ENCODE measurements at regions not wholly inside any gene's neighbourhood (a gene's known extent, or its start where the extent isn't known, plus 50 kb on each side); places are given as distances from the start of the nearest gene placed in this dataset.

DNA sequence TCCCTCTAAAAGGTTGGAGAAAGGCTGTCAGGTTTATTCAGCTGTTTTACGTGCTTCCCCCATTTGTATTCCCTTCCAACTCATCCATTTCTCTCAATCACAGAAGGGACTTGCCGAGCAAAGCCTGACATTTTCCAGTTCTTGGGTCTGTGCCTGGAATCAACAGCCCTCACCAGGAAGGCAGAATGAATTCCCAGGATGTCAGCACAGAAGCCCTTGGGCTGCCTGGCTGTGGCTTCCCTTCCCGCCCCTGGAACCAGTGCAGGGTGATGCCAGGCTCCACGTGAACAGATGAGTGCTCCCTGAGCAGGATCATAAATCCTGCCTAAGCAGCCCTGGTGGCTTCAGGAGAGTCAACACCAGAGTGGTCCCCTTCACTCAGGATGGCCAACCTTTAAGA, 86.1 kb upstream of the CD83 start:
- DNase-seq = peak; percentile 46

- peak; percentile 97 for DNase-seq
Observed at GRCh38 chr6:14035071-14035847, 82.3 kb upstream of the CD83 start.

DNA sequence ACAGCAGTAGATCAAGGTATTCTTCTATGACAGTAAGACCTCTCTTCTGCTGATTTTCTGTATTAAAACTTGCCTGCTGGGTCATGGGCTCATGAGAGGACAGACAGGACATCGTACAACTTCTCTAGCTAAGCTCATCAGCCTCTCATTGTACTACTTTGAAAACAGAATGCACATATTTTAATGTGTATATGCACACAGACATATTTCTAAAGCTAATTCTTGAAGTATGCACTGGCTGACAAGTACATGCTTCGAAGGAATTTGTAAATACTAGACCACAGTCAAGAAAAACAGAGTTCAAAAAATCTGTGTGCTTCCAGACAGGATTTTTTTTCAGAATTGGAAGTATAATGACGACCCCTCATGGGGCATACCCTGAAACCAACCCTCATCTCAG, 81.7 kb upstream of the CD83 start:
- peak; percentile 60 for DNase-seq

GRCh38 chr6:14036911-14037310, 80.7 kb upstream of the CD83 start:
- DNase-seq = no peak

DNA sequence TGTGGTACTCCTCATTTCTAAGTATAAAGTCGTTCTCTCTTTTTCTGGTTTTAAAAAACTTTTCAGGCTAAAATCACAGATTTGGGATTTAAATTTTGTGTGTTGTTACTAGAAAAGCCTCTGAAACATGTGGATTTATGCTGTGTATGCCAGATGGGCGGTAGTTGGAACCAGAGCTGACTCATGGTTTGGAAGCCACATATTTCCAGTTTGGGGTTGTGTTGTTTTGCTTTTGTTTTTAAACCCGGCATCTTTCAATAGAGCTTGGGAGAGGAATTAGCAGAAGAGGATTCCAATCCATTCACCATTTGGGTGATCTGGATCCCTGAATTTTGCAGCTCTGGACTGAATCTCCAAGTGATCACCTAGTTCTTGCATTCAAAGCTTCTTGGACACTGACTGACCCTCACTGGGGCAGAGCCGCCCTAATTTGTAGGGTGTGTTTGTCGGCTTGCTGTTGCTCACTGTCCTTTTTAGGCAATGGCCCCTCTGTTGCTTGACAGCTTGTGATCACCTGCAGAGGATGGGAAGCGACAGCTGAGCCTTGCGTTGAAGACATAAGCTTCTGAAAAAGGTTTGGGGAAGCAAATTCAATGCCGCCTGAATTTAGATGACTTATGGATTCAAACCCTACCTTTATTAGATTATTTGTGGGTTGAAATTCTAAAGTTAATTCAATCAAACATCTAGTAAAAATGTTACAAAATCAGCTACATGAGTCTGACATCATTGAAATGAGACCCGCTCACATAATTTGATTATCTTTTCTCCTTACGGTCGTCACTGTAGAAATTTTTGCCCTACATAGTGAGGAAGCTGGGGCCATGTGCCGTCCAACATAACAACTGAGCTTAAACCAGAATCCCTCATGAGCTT, 79.9 kb upstream of the CD83 start:
- DNase-seq = peak; percentile 84

DNA sequence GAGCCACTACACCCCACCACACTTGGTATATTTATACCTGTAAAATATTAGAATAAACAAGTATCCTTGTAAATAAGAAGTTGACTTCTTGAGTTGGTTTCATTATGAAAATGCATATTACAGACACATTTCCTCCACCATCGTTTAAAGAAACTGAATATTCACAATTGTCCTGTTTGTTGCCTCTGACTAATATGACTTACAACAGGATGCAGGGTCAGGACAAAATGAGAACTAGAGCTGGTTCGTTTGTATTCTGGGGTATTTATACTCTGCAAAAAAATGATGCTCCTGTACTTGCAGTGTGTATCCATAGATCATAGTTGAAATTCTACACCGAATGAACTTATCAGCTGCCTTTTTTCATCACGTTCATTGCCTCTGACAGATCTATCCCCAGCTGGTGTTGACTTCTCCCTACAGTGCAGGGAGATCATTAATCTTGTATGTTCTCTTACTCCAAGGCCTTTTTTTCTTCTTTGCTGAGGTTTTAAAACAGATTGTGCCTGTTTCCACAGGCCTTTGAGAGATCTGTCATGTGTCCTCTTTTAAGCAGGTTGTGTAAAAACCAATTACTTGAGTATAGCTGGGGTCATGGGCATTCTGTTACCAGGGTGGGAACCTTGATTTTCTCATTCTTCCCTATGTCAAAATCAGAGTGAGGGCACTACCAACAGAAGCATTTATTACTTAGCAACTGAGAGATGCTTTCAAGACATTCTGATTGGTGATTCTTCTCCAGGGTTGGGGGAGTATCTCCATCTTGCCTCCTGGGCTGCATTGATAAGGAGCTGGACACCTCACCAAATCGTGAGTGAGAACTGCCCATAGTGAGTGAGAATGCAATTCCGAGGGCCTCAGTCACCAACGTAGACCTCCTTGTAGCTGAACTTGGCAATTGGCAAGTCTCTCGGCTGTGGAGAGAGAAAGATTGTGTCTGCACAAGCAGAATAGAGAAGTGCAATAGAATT, 78.8 kb upstream of the CD83 start:
- no peak for DNase-seq

- DNase-seq = no peak
Observed at GRCh38 chr6:14040042-14040441, 77.5 kb upstream of the CD83 start.

DNA sequence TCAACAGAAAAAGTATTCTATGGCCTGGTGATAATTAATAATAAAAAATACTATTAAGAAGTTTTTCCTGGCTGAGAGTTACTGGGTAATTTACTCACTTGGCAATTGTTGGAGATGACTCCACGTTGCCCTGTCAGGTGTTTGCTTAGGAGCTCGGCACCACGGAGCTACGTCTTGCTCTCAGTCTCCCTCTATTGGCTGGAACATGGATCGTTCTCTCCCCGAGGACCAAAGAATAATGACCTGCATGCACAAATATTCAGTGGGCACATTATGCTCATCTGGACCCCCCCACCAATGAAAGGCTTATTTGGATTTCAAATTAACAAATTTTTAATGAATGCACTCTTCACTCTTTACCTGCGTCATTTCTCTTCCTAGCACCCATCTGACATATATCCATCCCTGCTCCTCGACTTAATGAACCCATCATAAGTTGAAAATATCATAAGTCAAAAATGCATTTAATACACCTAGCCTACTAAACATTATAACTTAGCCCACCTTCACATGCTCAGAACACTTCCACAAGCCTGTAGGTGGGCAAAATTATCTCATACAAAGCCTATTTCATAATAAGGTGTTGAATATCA, 71.0 kb upstream of the CD83 start:
- peak; percentile 49 for DNase-seq

DNA sequence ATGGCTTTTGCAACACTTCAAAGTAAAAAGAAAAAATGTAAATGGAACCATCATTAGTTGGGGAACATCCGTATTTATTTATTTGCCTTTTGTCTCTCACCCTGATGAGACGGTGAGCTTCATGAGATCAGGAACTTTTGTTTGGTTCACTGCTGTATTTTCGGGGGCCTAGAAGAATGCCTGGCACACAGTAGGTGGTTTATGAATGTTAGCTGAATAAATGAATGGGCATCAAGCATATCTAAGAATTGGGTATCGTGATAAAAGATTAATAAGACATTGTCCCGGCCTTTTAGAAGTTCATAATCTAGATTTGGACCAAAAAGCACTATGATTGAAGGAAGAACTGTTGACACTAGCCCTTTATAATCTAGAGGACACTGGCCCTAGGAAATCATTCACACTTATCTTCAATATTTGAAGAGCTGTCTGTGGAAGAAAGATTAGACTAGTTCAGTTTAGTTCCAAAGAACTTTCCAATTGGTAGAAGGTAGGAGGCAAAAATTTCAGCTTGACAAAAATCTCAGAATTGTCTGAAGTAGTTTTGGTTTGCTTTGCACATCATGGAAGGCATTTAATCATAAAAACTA, 70.3 kb upstream of the CD83 start:
- no peak for DNase-seq

DNA sequence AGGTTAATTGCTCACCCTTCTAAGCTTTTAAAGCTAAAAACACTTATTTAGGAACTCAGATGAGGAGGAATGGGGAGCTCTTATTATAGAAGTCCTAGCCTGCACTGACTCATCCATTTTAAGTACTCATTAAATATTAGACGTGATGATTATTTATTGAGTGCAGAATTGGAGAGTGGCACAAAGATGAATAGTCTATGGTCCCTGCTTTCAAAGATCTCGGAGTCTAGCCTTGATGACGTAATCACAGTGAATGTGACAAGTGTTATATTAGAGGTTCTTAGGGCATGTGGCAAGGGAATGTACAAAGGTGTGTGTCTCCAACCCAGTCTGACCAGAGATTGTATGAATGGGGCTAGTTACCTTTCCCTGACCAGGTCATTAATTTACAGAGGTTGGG, 68.7 kb upstream of the CD83 start:
- DNase-seq = no peak

GRCh38 chr6:14051355-14051754, 66.2 kb upstream of the CD83 start:
- DNase-seq = no peak

GRCh38 chr6:14053811-14054210, 63.8 kb upstream of the CD83 start:
- DNase-seq = no peak

DNA sequence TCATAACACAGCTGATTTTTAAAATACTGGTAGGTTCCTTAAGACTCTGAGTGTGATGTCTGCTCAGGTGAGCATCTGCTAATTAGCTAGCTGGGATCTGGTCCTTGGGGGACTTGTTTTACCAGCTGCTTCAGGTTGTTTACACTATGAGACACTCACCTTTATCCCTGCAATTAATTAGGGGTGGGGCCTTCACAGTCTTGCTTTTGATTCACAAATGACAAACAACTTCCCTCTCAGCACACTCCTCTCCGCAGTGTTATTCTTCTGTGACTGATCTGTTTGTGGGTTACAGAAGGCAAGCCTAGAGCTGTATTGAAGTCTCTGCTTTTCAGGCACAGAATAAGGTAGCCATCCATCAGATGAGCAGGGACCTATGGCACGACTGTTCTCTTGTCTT, 62.0 kb upstream of the CD83 start:
- no peak for DNase-seq

DNA sequence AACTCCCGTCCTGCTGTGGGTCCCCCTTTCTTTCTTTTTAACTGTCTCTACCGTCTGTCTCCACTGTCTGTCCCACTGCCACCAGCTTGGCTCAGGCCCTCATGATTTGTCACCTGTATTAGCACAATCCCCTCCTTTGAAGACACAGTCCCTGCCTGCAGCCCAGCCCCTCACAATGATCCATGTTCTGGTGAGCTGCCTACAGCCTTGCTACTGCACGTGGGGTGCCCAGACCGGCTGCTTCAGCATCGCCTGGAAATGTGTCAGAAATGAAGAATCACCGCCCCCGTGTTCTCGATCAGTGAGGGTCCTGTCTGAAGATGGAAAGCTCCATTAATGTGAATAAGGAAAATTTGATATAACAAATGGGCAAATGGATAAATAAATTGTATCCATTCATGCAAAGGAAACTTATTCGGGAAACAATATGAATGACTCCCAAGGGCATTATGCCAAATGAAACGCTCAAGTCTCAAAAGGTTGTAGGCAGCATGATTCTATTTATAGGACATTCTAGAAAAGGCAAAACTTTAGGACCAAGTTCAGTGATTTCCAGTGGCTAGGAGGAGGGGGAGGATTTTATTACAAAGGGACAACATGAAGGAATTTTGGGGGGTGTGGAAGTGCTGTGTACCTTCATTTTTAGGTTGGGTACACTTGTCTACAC, 59.4 kb upstream of the CD83 start:
- no peak for DNase-seq

GRCh38 chr6:14058735-14059134, 58.8 kb upstream of the CD83 start:
- DNase-seq = no peak

GRCh38 chr6:14059791-14060436, 57.7 kb upstream of the CD83 start:
- DNase-seq = no peak

- DNase-seq = no peak
Observed at GRCh38 chr6:14060971-14061370, 56.6 kb upstream of the CD83 start.

GRCh38 chr6:14061643-14062042, 55.9 kb upstream of the CD83 start:
- DNase-seq = no peak

GRCh38 chr6:14062345-14063029, 55.1 kb upstream of the CD83 start:
- DNase-seq = no peak

GRCh38 chr6:14063756-14064155, 53.8 kb upstream of the CD83 start:
- DNase-seq = no peak

Data from fibroblast of skin of scalp (primary cell).